Tongue (tissue), 1 donor: ENCODE measurements at regions not wholly inside any gene's neighbourhood (a gene's known extent, or its start where the extent isn't known, plus 50 kb on each side); places are given as distances from the start of the nearest gene placed in this dataset.
A peak's percentile ranks its signal among the peaks of the same experiment; 100 is the strongest.

Experiments used
- DNase-seq: peaks from one replicate; pipeline ENCODE4 v3.0.0-alpha.2; 2015

- peak; percentile 88 for DNase-seq
These were observed 382.5 kb upstream of the C2CD4B start for GRCh38 chr15:62547584-62547983.

GRCh38 chr15:62549345-62549970 lies 384.4 kb upstream of the C2CD4B start:
- no peak for DNase-seq

- DNase-seq = no peak
These were observed 385.0 kb upstream of the C2CD4B start for GRCh38 chr15:62550106-62550505.

GRCh38 chr15:62552444-62552843 lies 387.4 kb upstream of the C2CD4B start:
- DNase-seq = no peak

GRCh38 chr15:62553911-62554563 lies 389.0 kb upstream of the C2CD4B start:
- DNase-seq = no peak

GRCh38 chr15:62558640-62559380 lies 393.7 kb upstream of the C2CD4B start:
- peak; percentile 89 for DNase-seq

GRCh38 chr15:62559381-62559733 lies 394.3 kb upstream of the C2CD4B start:
- DNase-seq = no peak

GRCh38 chr15:62561059-62561519 lies 396.0 kb upstream of the C2CD4B start:
- DNase-seq = peak; percentile 34

GRCh38 chr15:62561571-62561970 lies 396.5 kb upstream of the C2CD4B start:
- no peak for DNase-seq

GRCh38 chr15:62564886-62565633 lies 400.0 kb upstream of the C2CD4B start:
- no peak for DNase-seq

- peak; percentile 47 for DNase-seq
These were observed 400.5 kb upstream of the C2CD4B start for GRCh38 chr15:62565634-62566026.

GRCh38 chr15:62566248-62566647 lies 401.2 kb upstream of the C2CD4B start:
- DNase-seq = no peak

GRCh38 chr15:62567501-62567900 lies 402.4 kb upstream of the C2CD4B start:
- no peak for DNase-seq

- DNase-seq = no peak
These were observed 402.9 kb upstream of the C2CD4B start for GRCh38 chr15:62568004-62568403.

GRCh38 chr15:62568702-62569101 lies 403.6 kb upstream of the C2CD4B start:
- DNase-seq = no peak

- DNase-seq = peak; percentile 69
These were observed 404.6 kb upstream of the C2CD4B start for GRCh38 chr15:62569460-62570404.

GRCh38 chr15:62570405-62570783 lies 405.3 kb upstream of the C2CD4B start:
- DNase-seq = no peak

- no peak for DNase-seq
These were observed 406.0 kb upstream of the C2CD4B start for GRCh38 chr15:62571072-62571471.

GRCh38 chr15:62572797-62573196 lies 407.7 kb upstream of the C2CD4B start:
- DNase-seq = no peak

GRCh38 chr15:62573876-62574275 lies 408.8 kb upstream of the C2CD4B start:
- DNase-seq = no peak

GRCh38 chr15:62578546-62578945 lies 413.5 kb upstream of the C2CD4B start:
- no peak for DNase-seq

- no peak for DNase-seq
These were observed 413.9 kb upstream of the C2CD4B start for GRCh38 chr15:62578960-62579359.
